Sigmoid colon (tissue), 3 donors: ENCODE measurements at regions not wholly inside any gene's neighbourhood (a gene's known extent, or its start where the extent isn't known, plus 50 kb on each side); places are given as distances from the start of the nearest gene placed in this dataset.

Experiments
- CTCF ChIP-seq, 4 experiments: fragments of 450-650 bp in 3 of 4; fragments of 200-600 bp in 1 of 4; IDR thresholded peaks; one replicate each; pipeline ENCODE4 v1.5.1; 2016 to 2019; ENCODE audit warnings: antibody characterized with exemption in 4 of 4, mild to moderate bottlenecking in 3 of 4, moderate library complexity in 2 of 4
- POLR2A ChIP-seq, 2 donors: fragments of 450-650 bp; IDR thresholded peaks; one replicate each; pipeline ENCODE4 v1.6.1; 2016; ENCODE audit warnings: antibody characterized with exemption in 2 of 2, mild to moderate bottlenecking in 2 of 2, moderate library complexity in 2 of 2

- no peak for TF ChIP-seq CTCF (IDR thresholded peaks at IDR 0.05)
- TF ChIP-seq POLR2A (IDR thresholded peaks at IDR 0.05), result no peak
These were observed 437.0 kb downstream of the HRH4 start for GRCh38 chr18:24897461-24897860.
